Renal cortical epithelial cell (primary cell): ENCODE measurements at regions not wholly inside any gene's neighbourhood (a gene's known extent, or its start where the extent isn't known, plus 50 kb on each side); places are given as distances from the start of the nearest gene placed in this dataset.
"Not testable (repeated sequence)": the region's sequence is repeated elsewhere in the genome, so short reads cannot be mapped to it uniquely, and the experiment has no call there.

Experiments used
- DNase-seq: peaks from one replicate; pipeline ENCODE4 v3.0.0-alpha.2; 2011; ENCODE audit warnings: low read depth

DNA sequence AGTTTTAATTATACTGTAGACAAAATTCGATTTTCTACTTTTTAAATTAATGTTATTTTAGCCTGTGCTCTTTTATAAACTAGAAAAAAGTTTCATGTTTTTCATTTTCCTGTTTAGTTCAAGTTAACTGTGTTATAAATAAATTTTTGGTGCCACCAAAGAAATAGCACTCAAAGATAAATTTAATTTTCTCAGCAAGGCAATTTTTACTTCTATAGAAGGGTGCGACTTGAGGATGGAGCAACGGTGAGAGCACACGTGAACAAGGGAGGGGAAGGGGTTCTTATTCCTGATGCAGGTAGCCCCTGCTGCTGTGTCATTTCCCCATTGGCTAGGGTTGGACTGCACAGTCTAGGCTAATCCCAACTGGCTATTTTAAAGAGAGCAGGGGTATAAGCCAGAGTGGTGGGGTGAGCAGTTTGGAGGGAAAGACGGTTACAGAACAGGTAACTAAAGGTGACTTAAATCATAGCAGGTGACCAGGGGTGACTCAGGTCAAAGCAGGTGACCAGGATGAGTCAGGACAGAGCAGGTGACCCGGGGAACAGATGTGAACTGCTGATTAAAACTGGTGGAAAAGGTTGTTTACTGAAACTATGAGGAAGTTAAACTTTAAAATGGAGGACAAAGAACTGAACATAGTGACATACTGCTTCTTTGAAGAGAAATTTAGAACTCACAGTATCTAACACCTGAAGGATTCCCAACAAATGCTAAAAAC, 104.6 kb upstream of the GPBP1 start:
- no peak for DNase-seq

DNA sequence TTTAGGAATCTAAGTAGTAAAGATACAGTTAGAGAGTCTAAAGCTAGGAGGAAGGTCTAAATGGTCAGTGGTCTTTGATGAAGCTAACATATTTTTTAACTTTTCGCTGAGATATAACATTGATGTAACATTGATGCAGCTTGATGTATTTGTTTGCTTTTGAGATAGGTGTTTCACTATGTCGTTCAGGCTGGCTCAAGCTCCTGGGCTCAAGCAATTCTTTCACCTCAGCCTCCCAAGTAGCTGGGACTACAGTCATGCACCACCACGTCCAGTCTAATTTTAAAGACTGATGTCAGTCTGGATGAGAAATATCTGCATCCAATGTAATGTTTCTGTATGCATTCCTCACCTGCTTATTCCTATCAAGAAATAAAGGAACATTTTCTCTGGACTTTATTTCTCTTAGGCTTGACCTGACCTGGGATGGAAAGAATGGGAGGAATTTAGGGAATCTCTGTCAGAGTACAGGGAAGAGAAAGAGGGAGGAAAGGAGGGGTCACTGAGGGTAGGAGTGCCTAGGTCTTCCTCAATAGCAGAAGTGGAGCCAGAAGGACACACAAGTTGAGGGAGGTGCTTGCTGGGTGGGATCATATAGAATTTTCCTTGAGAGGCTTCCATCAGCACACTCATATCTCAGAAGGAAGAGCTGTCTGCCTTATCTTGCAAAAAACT, 101.5 kb upstream of the GPBP1 start:
- peak; percentile 20 for DNase-seq

DNA sequence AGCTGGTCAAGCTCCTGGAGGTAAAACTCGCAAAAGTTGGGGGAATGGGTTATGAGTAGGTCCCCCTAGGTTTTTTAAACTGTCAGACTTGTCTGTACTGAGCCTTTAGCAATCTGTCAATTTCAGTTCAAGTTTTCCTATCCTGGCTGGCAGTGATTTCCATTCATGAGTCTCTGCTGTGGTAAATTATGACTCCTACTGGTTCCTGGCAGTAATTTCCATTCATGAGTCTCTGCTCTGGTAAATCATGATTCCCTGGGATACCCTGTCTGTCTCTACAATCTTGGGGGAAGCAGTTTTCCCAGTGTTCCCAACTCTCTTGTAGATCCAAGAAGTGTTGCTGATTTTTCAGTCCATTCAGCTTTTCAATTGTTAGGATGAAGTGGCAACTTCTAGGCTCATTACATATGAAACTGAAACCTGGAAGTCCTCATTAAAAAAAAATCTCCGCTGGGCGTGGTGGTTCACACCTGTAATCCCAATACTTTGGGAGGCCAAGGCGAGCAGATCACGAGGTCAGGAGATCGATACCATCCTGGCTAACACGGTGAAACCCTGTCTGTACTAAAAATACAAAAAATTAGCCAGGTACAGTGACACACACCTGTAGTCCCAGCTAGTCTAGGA, 91.3 kb upstream of the GPBP1 start:
- peak; percentile 71 for DNase-seq

- no peak for DNase-seq
Measured at GRCh38 chr5:57085306-57086081, 88.4 kb upstream of the GPBP1 start.

DNA sequence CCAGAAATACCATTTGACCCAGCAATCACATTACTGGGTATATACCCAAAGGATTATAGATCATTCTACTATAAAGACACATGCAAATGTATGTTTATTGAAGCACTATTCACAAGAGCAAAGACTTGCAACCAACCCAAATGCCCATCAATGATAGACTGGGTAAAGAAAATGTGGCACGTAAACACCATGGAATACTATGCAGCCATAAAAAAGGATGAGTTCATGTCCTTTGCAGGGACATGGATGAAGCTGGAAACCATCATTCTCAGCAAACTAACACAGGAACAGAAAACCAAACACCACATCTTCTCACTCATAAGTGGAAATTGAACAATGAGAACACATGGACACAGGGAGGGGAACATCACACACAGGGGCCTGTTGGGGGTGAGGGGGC, 85.9 kb upstream of the GPBP1 start:
- DNase-seq: not testable (repeated sequence)

DNA sequence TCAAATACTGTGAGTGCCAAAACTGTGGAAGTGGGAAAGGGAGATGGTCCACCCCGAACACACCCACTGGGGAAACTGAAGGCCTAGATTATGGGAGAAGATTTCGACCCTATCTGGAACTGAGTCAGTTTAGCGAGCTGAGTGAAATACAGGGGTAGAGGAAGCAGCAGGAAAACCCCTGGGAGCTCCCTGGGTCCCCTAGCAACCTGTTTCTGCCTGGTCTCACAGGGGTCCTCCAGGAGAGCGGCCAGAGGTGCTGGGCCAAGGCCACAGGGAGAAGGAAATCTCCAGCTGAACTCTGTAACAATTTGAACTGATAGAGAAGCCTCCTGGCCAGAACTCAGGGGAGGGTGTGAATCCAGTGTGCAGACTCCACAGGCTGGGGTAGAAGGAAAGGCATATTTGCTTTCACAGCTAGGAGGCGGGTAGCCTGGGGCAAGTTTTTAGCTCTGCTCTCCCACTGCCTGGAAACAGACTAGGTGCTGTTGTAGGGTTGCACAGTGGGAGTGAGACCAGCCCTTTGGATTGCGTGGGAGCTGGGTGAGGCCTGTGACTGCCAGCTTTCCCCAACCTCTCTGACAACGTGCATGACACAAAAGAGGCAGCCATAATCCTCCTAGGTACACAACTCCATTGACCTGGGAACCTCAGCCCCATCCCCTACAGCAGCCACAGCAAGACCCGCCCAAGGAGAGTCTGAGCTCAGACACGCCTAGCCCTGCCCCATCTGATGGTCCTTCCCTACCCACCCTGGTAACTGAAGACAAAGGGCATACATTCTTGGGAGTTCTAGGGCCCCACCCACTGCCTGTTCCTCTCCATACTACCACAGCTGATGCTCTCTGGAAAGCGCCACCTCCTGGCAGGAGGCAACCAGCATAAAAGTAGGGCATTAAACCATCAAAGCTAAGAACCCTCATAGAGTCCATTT, 78.8 kb upstream of the GPBP1 start:
- DNase-seq: no peak

GRCh38 chr5:57097526-57097925, 76.3 kb upstream of the GPBP1 start:
- DNase-seq: no peak

DNA sequence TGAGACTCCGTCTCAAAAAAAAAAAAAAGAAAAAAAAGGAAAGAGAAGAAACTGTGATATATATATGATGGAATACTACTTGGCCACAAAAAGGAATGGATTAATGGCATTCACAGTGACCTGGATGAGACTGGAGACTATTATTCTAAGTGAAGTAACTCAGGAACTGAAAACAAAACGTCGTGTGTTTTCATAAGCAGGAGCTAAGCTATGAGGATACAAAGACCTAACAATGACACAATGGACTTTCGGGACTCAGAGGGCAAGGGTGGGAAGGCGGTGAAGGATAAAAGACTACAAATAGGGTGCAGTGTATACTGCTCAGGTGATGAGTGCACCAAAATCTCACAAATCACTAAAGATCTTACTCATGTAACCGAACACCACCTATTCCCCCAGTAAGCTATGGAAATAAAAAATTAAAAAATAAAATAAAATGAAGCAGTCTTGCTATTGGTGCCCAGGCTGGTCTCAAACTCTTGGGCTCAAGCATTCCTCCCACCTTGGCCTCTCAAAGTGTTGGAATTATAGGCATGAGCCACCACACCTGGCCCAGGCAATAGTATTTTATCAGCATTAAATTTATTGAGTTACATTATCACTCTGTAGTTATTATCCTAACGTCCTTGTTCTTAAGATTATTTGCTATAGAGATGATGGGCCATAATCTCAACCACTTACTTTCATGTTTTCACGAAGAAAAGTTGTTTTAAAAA, 71.5 kb upstream of the GPBP1 start:
- no peak for DNase-seq

DNA sequence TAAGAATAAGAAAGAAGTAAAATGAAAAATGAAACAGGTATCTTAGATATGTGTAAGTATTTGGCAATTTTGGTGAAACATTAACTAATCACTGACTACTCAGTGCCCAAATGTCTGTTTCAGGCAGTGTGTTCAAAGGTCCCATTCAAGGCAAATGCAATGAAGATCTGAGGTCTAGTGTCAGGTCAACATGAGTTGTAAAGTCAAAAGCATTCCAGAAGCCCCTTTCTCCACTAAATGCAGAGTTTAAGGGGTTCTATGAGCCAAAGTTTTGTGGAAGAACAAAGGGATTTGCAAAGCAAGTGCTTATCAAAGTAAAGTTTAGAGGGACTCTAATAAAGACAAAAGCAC, 71.0 kb upstream of the GPBP1 start:
- DNase-seq: peak; percentile 79

DNA sequence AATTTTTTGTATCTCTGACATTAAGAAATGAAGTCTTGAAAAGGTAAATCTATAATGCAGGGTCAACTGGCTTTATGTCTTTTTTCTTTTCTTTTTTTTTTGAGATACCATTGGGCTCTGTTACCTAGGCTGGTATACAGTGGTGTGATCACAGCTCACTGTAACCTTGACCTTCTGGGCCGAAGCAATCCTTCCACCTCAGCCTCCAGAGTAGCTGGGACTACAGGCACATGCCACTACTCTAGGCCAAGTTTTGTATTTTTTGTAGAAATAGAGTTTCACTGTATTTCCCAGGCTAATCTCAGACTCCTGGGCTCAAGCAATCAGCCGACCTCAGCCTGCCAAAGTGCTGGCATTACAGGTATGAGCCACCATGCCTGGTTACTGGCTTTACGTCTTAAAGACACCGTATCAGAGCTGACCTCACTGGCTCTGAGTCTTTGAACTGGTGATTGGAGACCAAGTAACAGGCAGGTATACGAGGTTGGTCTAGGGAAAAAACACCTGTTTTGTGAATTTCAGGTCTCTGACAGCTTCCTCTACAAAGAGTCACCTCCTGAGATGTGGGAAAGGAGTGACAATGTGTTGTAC, 70.4 kb upstream of the GPBP1 start:
- no peak for DNase-seq

- no peak for DNase-seq
Measured at GRCh38 chr5:57106661-57107060, 67.2 kb upstream of the GPBP1 start.

DNA sequence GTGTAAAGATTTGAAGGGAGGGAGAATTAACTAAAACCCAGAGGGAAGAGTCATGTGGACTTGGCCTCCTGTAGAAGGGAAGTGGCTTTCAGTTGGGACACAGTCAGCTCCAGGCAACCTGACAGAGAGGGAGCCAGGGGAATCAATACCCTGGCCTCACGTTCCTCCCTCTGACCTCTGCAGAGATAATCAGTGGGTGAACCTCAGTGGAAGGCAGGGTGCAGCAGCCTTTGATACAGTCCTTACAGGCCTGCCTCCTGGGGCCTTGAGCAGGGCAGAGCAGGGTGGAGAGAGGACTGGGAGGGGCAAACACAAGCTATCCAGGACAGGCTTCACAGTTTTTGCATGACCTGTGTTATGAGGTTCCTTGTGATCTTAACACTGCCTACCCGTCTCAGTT, 61.9 kb upstream of the GPBP1 start:
- DNase-seq: no peak

DNA sequence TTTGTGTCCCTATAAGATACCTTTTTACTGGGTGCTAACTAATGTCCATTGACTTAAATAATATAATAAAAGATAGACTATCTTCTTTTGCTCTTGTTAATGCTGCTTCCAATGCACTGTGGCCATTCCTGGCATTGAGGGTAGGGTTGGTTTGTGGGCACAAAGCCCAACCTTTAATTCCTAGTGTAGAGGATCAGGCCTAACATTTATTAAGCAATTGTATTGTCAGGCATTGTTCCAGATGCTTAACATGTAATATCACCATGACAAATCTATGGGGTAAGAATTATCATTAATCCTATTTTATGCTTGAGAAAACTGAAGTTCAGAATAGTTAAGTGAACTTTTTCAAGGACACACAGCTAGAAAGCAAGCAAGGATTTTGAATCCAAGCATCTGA, 60.4 kb upstream of the GPBP1 start:
- DNase-seq: peak; percentile 24

GRCh38 chr5:57117596-57117995, 56.3 kb upstream of the GPBP1 start:
- peak; percentile 69 for DNase-seq

GRCh38 chr5:57119031-57119430, 54.8 kb upstream of the GPBP1 start:
- DNase-seq: no peak

DNA sequence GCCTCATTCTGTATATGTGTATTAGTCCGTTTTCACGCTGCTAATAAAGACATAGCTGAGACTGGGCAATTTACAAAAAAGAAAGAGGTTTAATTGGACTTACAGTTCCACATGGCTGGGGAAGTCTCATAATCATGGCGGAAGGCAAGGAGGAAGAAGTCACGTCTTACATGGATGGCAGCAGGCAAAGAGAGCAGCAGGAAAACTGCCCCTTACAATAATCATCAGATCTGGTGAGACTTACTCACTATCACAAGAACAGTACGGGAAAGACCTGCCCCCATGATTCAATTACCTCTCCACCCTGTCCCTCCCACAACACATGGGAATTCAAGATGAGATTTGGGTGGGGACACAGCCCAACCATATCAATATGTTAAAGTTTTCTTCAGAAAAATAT, 49.8 kb upstream of the GPBP1 start:
- DNase-seq: no peak
